LNCAP (cell line): ENCODE measurements at regions not wholly inside any gene's neighbourhood (a gene's known extent, or its start where the extent isn't known, plus 50 kb on each side); places are given as distances from the start of the nearest gene placed in this dataset.

Experiments used
- TF ChIP-seq, protein P1 (sequence below): fragments of 450-650 bp; IDR thresholded peaks from 2 replicates; pipeline ENCODE4 v1.5.1; 2017; ENCODE audit warnings: mild to moderate bottlenecking

DNA sequence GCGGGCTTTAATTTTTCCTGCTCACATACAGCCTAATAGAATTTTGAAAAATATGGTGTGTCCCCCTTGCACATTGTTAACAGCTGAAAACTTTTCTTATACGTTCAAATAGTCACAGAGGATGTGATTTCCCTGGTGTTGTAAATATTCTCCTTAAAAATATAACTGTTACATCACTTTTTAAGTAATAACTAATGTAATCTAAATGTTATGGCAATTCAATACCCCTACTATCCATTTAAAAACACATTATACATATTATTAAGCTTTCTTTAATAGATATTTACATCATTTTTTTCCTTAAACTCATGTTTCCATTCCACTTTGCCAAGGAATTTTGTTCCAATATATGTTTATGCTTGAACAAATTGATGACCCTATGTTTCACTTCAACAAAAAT is 85.5 kb upstream of the S1PR1 start:
- TF ChIP-seq, protein P1, sequence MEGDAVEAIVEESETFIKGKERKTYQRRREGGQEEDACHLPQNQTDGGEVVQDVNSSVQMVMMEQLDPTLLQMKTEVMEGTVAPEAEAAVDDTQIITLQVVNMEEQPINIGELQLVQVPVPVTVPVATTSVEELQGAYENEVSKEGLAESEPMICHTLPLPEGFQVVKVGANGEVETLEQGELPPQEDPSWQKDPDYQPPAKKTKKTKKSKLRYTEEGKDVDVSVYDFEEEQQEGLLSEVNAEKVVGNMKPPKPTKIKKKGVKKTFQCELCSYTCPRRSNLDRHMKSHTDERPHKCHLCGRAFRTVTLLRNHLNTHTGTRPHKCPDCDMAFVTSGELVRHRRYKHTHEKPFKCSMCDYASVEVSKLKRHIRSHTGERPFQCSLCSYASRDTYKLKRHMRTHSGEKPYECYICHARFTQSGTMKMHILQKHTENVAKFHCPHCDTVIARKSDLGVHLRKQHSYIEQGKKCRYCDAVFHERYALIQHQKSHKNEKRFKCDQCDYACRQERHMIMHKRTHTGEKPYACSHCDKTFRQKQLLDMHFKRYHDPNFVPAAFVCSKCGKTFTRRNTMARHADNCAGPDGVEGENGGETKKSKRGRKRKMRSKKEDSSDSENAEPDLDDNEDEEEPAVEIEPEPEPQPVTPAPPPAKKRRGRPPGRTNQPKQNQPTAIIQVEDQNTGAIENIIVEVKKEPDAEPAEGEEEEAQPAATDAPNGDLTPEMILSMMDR = no peak

DNA sequence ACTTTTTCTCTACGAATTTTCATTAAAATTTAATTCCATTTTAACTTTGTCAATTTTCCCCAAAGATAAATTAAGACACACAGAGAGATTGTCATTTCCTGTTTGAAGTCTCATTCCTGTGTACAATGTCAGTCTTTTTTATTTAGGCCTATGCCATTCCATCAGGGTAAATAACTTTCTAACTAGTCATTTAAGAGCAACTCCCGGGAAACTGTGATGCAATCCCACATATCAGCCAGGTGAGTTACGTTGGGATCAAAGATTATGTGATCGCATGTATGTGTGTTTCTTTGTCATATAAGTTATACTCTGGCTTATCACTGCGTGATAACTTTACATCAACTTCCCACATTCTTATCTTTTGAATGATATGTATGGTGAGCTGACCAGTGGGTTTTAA is 86.1 kb upstream of the S1PR1 start:
- TF ChIP-seq, protein P1 = no peak

GRCh38 chr1:101150266-101150665 is 86.6 kb upstream of the S1PR1 start:
- TF ChIP-seq, protein P1 = no peak

DNA sequence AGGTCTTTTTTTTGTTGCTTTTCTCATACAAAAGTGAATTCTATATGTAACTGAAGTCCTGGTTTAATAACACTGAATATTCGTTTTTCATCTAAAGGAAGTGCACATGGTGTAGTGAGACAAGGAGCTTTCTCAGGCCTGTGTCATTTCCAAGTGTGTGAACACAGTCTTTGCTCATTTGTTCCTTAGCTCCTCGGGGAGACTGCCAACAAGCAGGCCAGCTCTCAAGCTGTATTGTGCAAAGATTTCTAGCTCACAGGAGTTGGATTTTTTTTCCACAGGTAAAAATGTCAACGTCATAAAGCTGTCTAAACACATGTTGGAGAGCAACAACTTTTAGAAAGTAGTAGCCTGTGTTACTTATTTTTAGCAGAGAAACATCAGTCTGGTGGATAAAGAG is 87.8 kb upstream of the S1PR1 start:
- TF ChIP-seq, protein P1 = no peak

GRCh38 chr1:101147381-101147780 is 89.4 kb upstream of the S1PR1 start:
- TF ChIP-seq, protein P1 = no peak

- TF ChIP-seq, protein P1 = no peak
These were observed 91.4 kb upstream of the S1PR1 start for GRCh38 chr1:101145449-101145820.

DNA sequence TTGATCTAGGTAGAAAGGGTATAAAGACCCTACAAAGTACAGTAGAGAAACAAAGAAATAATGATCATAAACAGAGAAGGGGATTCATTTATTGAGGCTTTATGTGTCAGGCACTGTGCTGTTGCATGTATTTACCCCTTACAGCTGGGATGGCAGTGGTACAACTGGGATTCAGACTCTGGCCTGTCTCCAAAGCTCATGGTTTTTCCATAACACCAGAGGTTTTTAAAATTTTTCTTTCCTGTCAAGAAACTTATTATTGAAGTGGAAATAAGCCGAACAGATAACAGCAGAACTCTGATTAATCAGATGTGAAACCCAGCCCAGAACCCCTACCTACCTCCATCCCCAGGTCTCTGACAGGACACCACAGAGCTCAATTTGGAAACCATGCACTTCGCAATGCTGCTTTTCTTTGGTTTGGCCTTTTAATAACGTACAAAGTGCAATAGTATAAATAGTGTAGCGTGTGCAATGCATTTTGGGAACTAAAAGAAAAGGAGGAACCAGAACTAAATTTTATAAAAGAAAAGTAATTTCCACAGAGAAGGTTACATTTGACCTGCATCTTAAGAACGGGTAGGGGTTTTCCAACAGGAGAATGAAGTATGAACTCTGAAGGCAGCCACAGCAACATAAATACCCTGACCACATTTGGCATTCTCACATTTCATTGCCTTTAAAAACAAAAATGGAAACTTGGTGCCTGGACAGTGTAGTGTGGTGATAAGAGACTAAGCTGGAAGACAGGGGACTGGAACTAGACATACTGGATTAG is 92.0 kb upstream of the S1PR1 start:
- TF ChIP-seq, protein P1 = no peak

GRCh38 chr1:101142244-101142643 is 94.6 kb upstream of the S1PR1 start:
- TF ChIP-seq, protein P1 = no peak
